IPS-20b (cell line): ENCODE measurements at regions not wholly inside any gene's neighbourhood (a gene's known extent, or its start where the extent isn't known, plus 50 kb on each side); places are given as distances from the start of the nearest gene placed in this dataset.
"Not testable (repeated sequence)": the region's sequence is repeated elsewhere in the genome, so short reads cannot be mapped to it uniquely, and the experiment has no call there.

Experiments
- H3K27ac ChIP-seq: one replicate; pipeline ENCODE4 v1.5.1; 2013; ENCODE audit warnings: low read length
- H3K27me3 ChIP-seq: 2 replicates; pipeline ENCODE4 v1.6.1; 2013; ENCODE audit warnings: mild to moderate bottlenecking, low read length, inconsistent platforms; ENCODE audit not compliant: insufficient read depth
- H3K36me3 ChIP-seq: 2 replicates; pipeline ENCODE4 v1.6.1; 2013; ENCODE audit warnings: low read depth, mild to moderate bottlenecking, inconsistent platforms, low read length, moderate library complexity; ENCODE audit not compliant: insufficient read depth
- H3K4me1 ChIP-seq: 2 replicates; pipeline ENCODE4 v1.6.1; 2013; ENCODE audit warnings: mild to moderate bottlenecking, control low read depth, inconsistent platforms, low read length, moderate library complexity; ENCODE audit not compliant: insufficient read depth
- H3K4me3 ChIP-seq: 2 replicates; pipeline ENCODE4 v1.5.1; 2013; ENCODE audit warnings: mild to moderate bottlenecking, low read length, inconsistent platforms
- H3K9ac ChIP-seq: 2 replicates; pipeline ENCODE4 v1.6.1; 2013; ENCODE audit warnings: low read depth, mild to moderate bottlenecking, inconsistent platforms, low read length, moderate library complexity
- H3K9me3 ChIP-seq: 2 replicates; pipeline ENCODE4 v1.6.1; 2013; ENCODE audit warnings: mild to moderate bottlenecking, low read depth, low read length, inconsistent platforms; ENCODE audit not compliant: insufficient read depth

DNA sequence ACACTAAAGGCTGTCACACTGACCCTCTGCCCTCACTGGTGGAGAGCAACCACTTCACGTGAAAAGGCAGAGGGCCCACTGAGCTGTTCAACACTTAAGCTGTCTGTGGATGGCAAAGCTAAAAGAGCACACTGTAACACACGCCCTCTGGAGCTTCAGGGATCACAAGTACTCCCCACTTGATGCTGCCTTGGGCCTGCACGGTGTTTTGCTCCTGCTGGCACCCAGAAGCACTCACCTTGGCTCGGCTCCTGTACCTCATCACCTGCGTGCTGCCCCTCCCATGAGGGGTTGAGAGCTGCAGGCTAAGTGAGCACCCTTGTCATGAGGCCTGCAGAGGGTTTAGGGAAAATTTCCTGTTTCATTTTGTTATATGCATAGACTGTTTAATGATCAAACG lies 96.0 kb downstream of the PROP1 start:
- H3K9ac ChIP-seq, H3K4me1 ChIP-seq, H3K27me3 ChIP-seq, H3K9me3 ChIP-seq, H3K36me3 ChIP-seq, H3K4me3 ChIP-seq, H3K27ac ChIP-seq: not testable (repeated sequence)

DNA sequence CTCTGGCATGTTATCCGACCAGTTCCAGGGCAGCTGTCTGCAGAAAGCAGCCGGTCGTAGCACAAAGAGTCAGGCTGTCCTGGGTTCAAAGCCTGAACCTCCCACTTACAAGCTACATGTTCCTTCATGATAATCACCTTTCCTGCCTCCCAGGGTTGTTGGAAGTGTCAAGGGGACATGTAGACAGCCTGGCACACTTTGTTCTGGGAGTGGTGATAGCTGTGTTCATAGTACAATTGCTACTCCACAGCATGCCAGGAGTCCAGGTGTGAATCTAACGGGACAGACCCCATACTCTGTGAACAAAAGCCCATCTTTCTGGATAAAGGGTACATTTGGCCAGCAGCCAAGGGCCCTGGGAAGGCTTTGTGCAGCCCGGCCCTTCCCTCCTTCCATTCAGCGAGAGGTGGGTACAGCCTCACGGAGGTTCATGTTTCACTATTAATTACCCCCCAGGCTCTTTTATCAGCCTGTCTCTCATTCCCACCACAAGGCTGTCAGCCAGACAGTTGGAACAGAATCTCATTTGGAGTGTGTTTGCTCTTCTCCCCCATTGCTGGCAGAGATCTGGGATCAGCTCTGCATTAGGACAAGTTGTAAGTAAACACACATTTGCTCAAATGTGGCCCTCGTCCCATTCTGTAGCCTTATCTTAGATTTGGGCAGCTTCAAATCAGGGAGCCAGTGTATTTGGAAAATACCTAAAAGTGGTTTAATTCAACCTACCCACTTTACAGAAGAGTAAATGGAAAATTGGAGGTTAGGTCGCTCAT lies 101.2 kb downstream of the PROP1 start:
- not testable (repeated sequence) for H3K9me3 ChIP-seq, H3K27ac ChIP-seq, H3K27me3 ChIP-seq, H3K4me3 ChIP-seq, H3K9ac ChIP-seq, H3K4me1 ChIP-seq, H3K36me3 ChIP-seq

DNA sequence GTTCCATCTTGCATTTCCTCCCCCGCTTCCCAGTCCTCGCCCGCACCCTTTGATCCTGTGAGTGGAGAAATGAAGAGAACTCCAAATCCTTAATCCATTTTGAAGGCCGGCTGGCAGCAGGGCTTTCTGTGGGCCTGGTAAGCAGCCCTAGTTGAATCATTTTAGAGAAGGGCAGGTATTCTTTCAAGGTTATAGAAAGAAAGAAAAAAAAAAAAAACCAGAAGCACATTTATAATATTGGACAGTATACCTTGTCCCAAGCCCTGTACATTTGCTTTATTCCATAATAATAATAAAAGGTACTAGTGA lies 103.7 kb downstream of the PROP1 start:
- not testable (repeated sequence) for H3K9ac ChIP-seq, H3K4me3 ChIP-seq, H3K36me3 ChIP-seq, H3K9me3 ChIP-seq, H3K4me1 ChIP-seq, H3K27me3 ChIP-seq, H3K27ac ChIP-seq

DNA sequence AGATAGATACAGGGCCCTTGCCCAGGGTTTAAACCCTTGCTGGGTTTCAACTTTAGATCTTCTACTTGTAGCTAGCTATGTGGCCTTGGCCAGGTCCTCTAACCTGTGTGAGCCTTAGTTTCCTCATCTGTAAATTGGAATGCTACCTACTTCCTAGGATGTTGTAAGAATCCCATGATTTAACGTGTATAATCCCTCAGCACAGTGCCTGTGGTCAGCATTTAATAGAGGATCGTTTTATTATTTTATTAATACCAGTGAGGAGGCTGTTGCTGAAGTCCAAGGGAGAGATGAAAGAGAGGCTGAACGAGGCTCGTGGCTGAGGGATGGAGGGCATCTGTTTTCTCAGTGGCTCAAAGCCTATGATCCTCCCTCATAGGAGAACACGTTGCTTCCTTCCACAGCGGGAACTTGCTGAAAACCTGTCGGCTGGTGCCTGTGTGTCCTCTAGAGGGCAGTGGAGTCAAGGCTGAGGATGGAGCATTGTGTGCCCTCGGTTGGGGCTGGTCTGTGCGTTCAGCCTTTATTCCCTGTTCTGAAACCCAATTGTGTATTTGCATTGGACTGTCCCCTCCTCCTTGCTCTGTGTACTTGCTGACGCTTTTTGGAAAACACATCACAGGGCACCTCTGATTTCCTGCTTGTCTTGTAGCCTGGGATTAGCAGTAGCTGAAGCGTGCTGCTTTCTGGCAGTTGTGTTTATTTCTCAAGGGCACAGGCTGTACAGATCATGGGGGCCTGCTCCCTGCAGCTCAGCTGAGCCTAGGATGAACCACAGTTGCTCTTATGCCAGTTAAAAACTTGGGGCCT lies 104.3 kb downstream of the PROP1 start:
- not testable (repeated sequence) for H3K9me3 ChIP-seq, H3K9ac ChIP-seq, H3K27ac ChIP-seq, H3K36me3 ChIP-seq, H3K4me1 ChIP-seq, H3K4me3 ChIP-seq, H3K27me3 ChIP-seq

DNA sequence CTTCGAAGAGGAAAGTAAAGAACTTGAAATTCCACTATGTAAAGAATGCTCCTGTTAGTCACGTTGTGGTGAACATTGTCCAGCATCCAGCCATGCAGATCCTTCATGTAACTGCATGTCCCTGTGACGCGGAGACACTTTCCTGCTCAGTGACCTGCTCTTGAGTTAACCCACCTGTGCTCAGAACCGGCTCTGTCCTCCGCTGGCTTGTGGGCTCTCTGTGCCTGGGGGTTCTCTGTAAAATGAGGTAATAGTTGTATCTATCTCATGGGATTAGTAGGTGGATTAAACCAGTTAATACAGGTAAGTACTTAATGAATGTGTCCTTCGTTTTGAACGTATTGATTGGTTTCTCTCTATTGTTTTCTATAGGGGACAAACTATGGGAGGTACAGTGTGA lies 100.6 kb upstream of the FAM153A start:
- H3K27ac ChIP-seq, H3K4me1 ChIP-seq, H3K27me3 ChIP-seq, H3K9ac ChIP-seq, H3K9me3 ChIP-seq, H3K4me3 ChIP-seq, H3K36me3 ChIP-seq: not testable (repeated sequence)

DNA sequence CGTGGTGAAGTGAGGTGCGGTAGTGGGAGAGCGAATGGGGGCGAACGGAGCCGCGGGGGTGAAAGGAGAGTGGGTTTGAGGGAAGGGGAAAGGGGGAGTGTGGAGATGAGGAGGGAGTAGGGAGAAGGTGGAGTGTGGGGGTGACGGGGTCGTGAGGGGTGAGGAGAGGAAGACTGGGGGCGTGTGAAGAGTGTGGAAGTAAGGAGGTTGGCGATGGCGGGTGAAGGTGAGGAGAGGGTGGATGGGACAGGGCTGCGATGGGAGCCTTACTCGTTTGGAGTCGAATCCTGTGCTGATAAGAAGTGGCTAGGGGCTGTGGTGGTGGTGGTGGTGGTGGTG lies 93.2 kb upstream of the FAM153A start:
- H3K9ac ChIP-seq, H3K27ac ChIP-seq: not testable (repeated sequence)

DNA sequence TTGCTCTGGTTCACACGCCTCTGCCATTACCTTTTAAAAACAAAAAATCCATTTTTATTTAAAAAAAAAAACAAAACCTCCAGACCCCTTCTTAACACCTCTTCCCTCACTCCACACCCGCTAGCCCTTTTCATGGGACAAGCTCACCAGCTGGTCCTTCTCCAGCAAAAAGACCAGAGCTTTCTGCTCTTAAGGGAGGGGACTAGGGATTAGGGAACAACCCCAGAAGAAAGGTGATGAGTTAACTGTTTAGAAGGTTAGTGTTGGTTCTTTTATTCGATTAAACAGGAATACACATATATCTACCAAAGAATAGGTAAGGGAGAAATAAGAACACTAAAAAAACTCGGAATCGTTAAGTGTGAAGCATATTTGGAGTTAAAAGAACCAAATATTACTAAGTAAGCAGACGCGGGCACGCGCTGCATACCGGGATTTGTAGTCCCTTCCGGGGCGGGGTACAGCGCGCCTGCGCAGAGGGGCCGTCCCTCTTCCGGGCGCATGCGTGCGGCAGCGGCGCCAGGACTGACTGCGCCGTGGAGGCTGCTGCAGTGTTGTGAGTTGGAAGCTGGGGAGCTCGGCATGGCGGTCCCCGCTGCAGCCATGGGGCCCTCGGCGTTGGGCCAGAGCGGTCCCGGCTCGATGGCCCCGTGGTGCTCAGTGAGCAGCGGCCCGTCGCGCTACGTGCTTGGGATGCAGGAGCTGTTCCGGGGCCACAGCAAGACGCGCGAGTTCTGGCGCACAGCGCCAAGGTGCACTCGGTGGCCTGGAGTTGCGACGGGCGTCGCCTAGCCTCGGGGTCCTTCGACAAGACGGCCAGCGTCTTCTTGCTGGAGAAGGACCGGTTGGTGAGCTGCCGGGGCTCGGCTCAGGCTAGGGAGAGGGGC lies 92.6 kb upstream of the FAM153A start:
- not testable (repeated sequence) for H3K9ac ChIP-seq, H3K27me3 ChIP-seq, H3K36me3 ChIP-seq, H3K27ac ChIP-seq, H3K4me1 ChIP-seq, H3K9me3 ChIP-seq
- peak overlapping the region; percentile 49; the same call in 1 of the 2 replicates for H3K4me3 ChIP-seq

More for the DNA sequence above, 93.2 kb upstream of the FAM153A start:
- not testable (repeated sequence) for H3K9me3 ChIP-seq, H3K36me3 ChIP-seq, H3K27me3 ChIP-seq, H3K4me1 ChIP-seq
- peak overlapping the region; percentile 62; the same call in 1 of the 2 replicates for H3K4me3 ChIP-seq

DNA sequence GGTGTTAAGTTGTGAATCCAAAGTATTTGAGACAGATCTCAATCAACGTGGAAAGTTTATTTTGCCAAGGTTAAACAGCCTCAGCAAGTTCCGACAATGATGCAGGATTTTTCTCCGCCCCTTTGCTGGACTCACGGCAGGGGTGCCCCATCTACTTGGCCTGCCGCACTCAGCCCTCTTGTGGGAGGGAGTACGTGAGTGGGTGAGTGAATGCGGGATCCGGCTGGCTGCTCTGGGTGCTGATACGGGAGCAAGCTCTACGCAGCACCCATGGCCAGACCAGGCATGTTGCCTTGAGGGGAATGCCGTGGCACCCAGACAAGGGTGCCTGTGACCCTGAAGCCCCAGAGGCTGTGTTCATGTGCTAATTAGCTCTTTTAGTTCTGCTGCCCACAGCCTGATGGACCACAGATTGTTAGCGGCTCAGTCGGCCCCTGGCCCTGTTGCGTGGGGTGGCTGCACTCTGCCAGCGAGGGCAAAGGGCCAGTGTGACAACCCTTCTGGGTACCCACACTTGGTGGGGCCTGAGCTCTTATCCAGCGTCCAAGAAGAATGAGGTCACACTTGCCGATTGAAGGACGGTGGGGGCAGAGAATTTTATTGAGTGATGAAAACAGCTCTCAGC lies 81.2 kb upstream of the FAM153A start:
- not testable (repeated sequence) for H3K9ac ChIP-seq, H3K4me1 ChIP-seq, H3K27ac ChIP-seq, H3K4me3 ChIP-seq, H3K27me3 ChIP-seq, H3K9me3 ChIP-seq, H3K36me3 ChIP-seq

DNA sequence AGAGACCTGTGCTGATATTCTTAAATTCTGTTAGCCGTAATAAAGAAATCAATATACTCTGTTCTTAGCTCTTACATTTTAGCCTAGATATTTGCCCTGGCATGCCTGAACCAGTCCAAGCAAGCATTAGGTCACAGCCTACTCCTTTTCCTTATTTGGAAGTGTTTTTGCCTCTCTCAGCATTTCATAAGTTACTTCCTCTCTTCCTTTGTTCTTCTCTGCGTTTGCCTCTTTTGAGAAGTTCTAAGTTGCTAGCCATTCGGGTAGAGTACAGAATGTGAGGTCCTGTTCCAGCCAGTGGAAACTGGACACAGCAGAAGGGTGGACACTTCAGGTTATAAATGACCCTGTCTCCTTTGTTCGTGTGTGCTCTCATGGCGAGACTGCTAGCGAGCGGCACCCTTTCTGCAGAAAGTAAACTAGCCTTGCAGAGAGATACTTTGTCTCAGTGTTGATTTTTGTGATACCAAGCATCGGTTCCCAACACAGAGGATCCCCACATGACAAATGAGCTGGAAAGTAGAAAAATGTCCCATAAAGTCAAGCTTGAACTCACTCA lies 75.0 kb upstream of the FAM153A start:
- H3K9ac ChIP-seq, result not testable (repeated sequence)

DNA sequence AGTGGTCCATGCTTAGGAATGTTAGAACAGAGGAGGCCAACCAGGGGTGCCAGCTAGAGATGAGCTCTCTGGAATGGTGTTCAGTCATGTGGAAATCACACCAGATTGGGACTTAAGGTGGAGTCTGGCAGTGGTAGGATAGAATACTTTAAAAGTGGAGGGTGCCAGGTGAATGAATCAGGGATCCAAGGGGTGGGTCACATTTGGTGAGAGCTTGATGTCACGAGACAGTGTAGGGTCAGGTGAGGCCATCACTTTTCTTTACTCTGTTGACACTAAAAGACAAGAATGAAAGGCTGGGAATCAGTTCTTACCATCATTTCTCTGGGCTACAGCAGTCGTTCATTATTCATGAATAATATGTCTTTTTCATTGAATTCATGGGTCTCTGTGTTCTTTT lies 73.8 kb upstream of the FAM153A start:
- not testable (repeated sequence) for H3K36me3 ChIP-seq, H3K9me3 ChIP-seq, H3K9ac ChIP-seq, H3K4me3 ChIP-seq, H3K27me3 ChIP-seq, H3K27ac ChIP-seq, H3K4me1 ChIP-seq

More for the DNA sequence above, 75.0 kb upstream of the FAM153A start:
- H3K9me3 ChIP-seq, H3K36me3 ChIP-seq, H3K4me3 ChIP-seq, H3K4me1 ChIP-seq, H3K27me3 ChIP-seq, H3K27ac ChIP-seq: not testable (repeated sequence)

DNA sequence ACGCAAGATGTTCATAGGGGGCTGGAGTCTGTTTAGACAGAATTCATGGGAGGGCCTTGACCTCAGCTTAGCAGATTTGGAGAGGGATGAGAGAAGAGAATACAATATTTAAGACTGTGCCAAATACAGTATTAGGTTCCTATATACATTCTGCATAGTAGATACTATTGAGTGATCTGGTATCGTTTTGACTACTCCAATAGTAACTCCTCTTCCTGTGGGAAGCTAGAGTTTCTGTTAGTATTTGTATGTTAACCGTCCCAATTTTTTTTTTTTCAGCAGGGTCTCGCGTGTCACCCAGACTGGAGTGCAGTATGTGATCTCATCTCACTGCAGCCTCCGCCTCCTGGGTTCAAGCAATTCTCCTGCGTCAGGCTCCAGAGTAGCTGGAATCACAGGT lies 65.2 kb upstream of the FAM153A start:
- H3K4me1 ChIP-seq, result not testable (repeated sequence)

More for the DNA sequence above, 65.2 kb upstream of the FAM153A start:
- H3K36me3 ChIP-seq, H3K4me3 ChIP-seq, H3K27ac ChIP-seq, H3K9ac ChIP-seq, H3K9me3 ChIP-seq, H3K27me3 ChIP-seq: not testable (repeated sequence)
